GM12872 (cell line): ENCODE measurements at regions not wholly inside any gene's neighbourhood (a gene's known extent, or its start where the extent isn't known, plus 50 kb on each side); places are given as distances from the start of the nearest gene placed in this dataset.

Source experiments
- TF ChIP-seq, protein P1 (sequence below): IDR thresholded peaks from 3 replicates; pipeline ENCODE4 v1.5.1; 2011; ENCODE audit warnings: low read depth, mild to moderate bottlenecking, low read length, moderate library complexity; ENCODE audit not compliant: insufficient read depth

GRCh38 chr22:27274770-27275449 is 526.6 kb downstream of the MN1 start:
- TF ChIP-seq, protein P1, sequence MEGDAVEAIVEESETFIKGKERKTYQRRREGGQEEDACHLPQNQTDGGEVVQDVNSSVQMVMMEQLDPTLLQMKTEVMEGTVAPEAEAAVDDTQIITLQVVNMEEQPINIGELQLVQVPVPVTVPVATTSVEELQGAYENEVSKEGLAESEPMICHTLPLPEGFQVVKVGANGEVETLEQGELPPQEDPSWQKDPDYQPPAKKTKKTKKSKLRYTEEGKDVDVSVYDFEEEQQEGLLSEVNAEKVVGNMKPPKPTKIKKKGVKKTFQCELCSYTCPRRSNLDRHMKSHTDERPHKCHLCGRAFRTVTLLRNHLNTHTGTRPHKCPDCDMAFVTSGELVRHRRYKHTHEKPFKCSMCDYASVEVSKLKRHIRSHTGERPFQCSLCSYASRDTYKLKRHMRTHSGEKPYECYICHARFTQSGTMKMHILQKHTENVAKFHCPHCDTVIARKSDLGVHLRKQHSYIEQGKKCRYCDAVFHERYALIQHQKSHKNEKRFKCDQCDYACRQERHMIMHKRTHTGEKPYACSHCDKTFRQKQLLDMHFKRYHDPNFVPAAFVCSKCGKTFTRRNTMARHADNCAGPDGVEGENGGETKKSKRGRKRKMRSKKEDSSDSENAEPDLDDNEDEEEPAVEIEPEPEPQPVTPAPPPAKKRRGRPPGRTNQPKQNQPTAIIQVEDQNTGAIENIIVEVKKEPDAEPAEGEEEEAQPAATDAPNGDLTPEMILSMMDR = no peak

DNA sequence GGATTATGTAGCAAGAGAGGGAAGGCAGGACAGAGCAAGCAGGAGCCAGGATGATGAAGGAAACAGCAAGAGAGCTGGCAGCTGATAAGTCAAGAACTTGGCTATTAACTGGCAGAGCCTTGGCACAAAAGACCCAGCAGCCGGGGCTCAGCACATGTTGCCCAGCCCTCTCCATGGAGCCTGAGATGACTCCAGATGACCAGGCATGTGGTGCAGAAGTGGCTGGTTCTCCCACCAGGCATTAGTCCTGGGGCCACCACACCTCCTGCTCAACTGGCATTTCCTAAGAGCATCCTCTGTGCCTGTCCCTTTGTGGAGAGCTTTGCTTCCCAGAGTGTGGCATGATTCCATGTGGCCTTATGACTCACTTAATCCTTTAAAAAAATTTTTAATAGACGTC is 522.6 kb downstream of the MN1 start:
- TF ChIP-seq, protein P1 = no peak

DNA sequence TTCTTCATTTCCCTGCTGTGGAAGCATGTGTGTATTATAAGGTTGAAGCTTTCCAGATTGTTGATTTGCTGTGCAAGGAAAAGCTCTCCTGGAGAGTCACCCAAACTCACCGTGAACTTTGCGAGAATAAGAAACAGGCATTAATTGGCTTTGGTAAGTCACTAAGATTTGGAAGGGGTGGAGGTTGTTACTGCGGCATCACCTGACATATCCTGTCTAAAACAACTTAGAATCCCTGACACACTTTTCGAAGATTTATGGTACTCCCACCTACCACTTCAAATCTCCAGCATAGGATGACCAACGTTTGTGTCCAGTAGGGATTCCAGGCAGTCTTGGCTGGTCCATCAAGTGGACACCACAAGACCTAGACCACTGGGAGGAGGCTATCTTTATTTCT is 518.3 kb downstream of the MN1 start:
- TF ChIP-seq, protein P1 = no peak

DNA sequence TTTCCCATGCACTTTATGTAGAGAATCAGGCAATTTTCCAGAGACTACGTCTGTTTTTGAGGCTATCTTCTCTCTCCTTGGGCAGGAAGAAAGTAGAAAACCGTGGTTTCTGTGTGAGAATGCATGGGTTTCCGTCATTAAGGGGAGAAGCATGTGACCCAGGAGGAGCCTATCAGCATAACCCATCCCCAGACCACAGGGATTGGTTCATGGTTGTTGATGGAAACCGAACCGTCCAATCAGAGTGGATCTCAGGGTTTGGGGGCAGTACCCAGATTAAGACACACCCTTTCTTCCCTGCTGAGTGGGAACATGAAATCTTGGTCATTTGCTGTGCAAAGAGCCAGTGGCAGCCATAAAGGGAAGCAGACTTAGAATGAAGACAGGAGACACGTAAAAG is 517.8 kb downstream of the MN1 start:
- TF ChIP-seq, protein P1 = no peak

DNA sequence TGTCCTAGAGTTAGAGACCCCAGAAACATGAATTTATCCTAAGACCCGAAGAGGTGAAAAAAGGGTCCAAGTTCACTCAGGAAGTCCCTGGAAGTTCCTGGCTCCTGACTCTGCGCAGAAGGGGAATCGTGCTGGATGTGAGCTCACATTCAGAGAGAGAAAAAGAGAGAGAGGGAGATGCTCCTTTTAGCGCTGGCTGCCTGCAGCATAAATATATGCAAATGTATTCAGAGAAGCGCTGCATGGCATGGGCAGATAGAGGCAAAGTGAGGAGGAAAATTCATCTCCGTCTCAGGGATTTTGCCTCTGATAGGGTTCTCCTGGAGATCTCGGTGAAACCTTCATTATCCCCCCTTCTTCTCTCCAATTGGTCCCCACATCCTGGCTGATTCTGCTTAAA is 517.2 kb downstream of the MN1 start:
- TF ChIP-seq, protein P1 = no peak

DNA sequence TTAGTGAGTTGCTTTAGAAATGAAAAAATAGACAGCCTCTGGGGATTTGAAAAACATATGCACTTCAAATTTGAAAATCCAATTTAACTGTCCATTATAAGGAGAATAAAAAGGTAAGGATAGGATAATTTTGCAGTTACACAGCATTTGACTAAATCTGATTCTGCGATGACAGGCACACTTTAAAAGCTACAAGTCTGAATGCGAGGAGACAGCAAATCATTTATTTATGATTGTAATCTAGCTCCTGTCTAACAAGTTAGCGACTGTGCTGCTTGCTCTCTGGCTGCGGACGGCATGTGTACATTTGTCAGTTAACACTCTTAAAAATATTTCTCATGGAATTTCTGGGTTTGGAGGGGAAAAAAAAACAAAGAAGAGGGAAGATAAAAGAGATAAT is 514.8 kb downstream of the MN1 start:
- TF ChIP-seq, protein P1 = no peak

DNA sequence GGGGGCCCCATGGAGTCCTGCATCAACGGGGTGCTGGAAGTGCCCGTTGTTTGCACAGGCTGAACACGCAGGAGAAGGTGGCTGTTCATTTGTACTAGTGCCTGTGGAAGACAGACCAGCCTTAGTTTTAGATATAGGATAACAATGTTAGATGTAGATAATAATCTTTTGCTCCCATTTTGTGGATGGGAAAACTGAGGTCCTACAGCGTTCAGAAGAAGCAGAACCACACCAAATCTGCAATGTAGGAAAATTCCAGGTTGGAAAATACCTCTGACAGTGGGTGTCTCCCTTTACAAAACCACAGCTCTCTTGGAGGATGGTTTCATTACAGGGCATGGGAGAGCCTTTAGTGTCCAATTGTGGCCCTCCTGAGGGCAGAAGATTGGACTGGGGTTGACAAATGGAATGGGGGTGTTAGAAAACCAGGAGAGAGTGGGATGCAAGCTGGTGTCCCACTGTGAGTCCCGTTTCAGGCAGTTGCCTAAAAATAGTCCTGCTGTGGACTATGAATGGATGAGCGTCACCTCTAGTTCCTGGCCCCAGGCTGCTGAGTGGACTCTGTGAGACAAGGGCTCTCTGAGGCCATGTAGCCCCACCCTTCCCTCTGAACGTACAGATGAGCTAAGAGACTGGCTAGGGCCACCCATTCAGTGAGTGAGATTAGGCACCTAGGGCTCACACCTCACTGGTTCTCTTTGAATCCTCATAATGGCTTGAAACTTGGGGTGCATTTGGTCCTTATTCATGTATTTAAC is 508.8 kb downstream of the MN1 start:
- TF ChIP-seq, protein P1 = no peak
